Suprapubic skin (tissue), 4 donors: ENCODE measurements at regions not wholly inside any gene's neighbourhood (a gene's known extent, or its start where the extent isn't known, plus 50 kb on each side); places are given as distances from the start of the nearest gene placed in this dataset.

ENCODE experiments used
- DNase-seq, 2 donors: peaks; one replicate each; pipeline ENCODE4 v3.0.0-alpha.2; 2019; ENCODE audit warnings: low spot score in 2 of 2
- H3K27ac ChIP-seq: fragments of 200-600 bp; sonication (generic); one replicate; pipeline ENCODE4 v1.5.1; 2019
- H3K27me3 ChIP-seq: fragments of 200-600 bp; sonication (generic); one replicate; pipeline ENCODE4 v1.5.1; 2019
- H3K36me3 ChIP-seq: fragments of 200-600 bp; sonication (generic); one replicate; pipeline ENCODE4 v1.5.1; 2019
- H3K4me1 ChIP-seq: fragments of 200-600 bp; sonication (generic); one replicate; pipeline ENCODE4 v1.5.1; 2019
- H3K4me3 ChIP-seq: fragments of 200-600 bp; sonication (generic); one replicate; pipeline ENCODE4 v1.5.1; 2019; ENCODE audit warnings: mild to moderate bottlenecking
- H3K9me3 ChIP-seq: fragments of 200-600 bp; sonication (generic); one replicate; pipeline ENCODE4 v1.5.1; 2019
- EP300 ChIP-seq: sonication (generic); formaldehyde crosslinking; IDR thresholded peaks from one replicate; pipeline ENCODE4 v1.6.1; 2017; ENCODE audit warnings: antibody characterized with exemption
- POLR2A ChIP-seq, 2 donors: fragments of 450-650 bp; IDR thresholded peaks; one replicate each; pipeline ENCODE4 v1.6.1; 2017; ENCODE audit warnings: antibody characterized with exemption in 2 of 2, mild to moderate bottlenecking in 2 of 2, moderate library complexity in 2 of 2
- POLR2AphosphoS5 ChIP-seq, 3 donors: sonication (generic); formaldehyde crosslinking; IDR thresholded peaks; one replicate each; pipeline ENCODE4 v1.6.1; 2017; ENCODE audit warnings: antibody characterized with exemption in 3 of 3
- WGBS: methylation state at CpG from one replicate; pipeline ENCODE4 v1.1.5; 2018; 5-methylcytosine and 5-hydroxymethylcytosine counted together
- TF ChIP-seq, protein P1 (sequence below), 2 donors: fragments of 200-600 bp in 1 of 2; fragments of 450-650 bp in 1 of 2; sonication (generic) in 1 of 2; IDR thresholded peaks; one replicate each; pipeline ENCODE4 v1.5.1; 2016 to 2019; ENCODE audit warnings: antibody characterized with exemption in 2 of 2, mild to moderate bottlenecking in 1 of 2, moderate library complexity in 1 of 2

DNA sequence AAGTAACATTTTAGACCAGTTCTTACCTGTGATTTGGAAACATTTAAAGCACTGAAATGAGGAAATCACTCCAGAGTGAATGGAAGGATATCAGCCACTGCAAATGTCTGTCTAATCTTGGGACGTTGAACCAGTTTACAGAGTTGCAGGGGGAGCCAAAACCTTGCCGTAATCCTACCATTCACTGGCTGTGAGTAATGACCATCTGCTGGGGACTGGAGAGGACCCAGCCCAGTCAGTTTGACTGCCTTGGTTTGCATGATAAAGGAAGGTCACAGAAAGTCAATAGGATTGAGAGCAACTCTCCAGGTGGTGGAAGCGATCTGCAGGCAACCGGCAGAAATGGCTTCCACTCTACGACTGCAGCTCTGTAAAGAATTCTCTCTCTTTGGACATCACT lies 167.2 kb downstream of the AKR1D1 start:
- 51% methylated on average over 5 of the region's 5 CpGs for WGBS
- H3K4me3 ChIP-seq: no peak overlapping the region
- DNase-seq: no peak
- no peak for TF ChIP-seq POLR2A (IDR thresholded peaks at IDR 0.05)
- H3K4me1 ChIP-seq: no peaks in the 10 kb centered on the region
- no peak overlapping the region for H3K27ac ChIP-seq
- H3K36me3 ChIP-seq: no peaks in the 10 kb centered on the region
- H3K27me3 ChIP-seq: no peaks in the 10 kb centered on the region
- no peaks in the 10 kb centered on the region for H3K9me3 ChIP-seq

DNA sequence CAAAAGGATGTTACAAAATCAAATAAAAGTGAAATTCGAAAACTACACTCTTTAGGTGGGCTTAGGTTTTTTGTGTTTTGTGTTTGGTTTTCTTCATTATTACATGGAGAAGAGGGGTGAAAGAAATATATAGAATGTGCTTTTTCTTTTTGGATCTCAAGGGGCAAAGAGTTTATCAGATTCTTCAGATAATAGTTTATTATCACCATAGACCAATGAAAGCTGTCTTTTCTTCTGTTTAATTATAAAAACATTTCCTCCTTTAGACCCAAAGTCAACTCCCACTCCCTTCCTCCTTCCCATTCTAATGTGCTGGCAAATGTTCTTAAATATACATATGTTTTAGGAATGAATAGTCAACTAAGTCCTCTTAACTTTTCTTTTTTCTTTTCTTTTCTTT lies 167.6 kb downstream of the AKR1D1 start:
- DNase-seq: no peak
- no peaks in the 10 kb centered on the region for H3K27me3 ChIP-seq
- no peaks in the 10 kb centered on the region for H3K36me3 ChIP-seq
- TF ChIP-seq, protein P1, sequence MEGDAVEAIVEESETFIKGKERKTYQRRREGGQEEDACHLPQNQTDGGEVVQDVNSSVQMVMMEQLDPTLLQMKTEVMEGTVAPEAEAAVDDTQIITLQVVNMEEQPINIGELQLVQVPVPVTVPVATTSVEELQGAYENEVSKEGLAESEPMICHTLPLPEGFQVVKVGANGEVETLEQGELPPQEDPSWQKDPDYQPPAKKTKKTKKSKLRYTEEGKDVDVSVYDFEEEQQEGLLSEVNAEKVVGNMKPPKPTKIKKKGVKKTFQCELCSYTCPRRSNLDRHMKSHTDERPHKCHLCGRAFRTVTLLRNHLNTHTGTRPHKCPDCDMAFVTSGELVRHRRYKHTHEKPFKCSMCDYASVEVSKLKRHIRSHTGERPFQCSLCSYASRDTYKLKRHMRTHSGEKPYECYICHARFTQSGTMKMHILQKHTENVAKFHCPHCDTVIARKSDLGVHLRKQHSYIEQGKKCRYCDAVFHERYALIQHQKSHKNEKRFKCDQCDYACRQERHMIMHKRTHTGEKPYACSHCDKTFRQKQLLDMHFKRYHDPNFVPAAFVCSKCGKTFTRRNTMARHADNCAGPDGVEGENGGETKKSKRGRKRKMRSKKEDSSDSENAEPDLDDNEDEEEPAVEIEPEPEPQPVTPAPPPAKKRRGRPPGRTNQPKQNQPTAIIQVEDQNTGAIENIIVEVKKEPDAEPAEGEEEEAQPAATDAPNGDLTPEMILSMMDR (IDR thresholded peaks at IDR 0.05): no peak
- TF ChIP-seq POLR2A (IDR thresholded peaks at IDR 0.05) (no peak), EP300 (no peak), POLR2AphosphoS5 (IDR thresholded peaks at IDR 0.05) (no peak)
- no peak overlapping the region for H3K27ac ChIP-seq
- 69% methylated on average over 1 of the region's 1 CpG for WGBS
- no peak overlapping the region for H3K4me3 ChIP-seq
- no peaks in the 10 kb centered on the region for H3K4me1 ChIP-seq
- no peaks in the 10 kb centered on the region for H3K9me3 ChIP-seq

DNA sequence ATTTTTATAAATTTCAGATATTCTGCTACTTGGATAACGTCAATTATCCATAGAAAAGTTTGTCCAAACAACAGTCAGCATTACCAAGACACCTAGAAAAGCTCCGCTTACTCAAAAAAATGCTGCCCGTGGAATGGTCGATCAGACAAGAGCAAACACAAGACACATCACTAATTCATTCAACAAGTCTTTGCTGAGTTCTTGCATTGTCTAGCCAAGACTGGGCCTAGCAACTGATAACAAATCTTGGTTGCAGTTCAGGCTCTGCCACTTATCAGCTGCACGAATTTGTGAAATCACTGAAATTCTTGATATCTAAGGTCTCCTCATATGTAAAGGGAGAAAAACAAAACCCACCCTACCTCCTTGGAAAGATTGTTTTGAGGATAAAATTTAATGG lies 168.3 kb downstream of the AKR1D1 start:
- H3K36me3 ChIP-seq: no peaks in the 10 kb centered on the region
- H3K9me3 ChIP-seq: no peaks in the 10 kb centered on the region
- H3K4me3 ChIP-seq: no peak overlapping the region
- 87% methylated on average over 5 of the region's 5 CpGs for WGBS
- H3K4me1 ChIP-seq: no peaks in the 10 kb centered on the region
- DNase-seq: no peak
- TF ChIP-seq POLR2A (IDR thresholded peaks at IDR 0.05) (no peak), EP300 (no peak)
- TF ChIP-seq, protein P1 (IDR thresholded peaks at IDR 0.05): no peak
- no peak overlapping the region for H3K27ac ChIP-seq
- H3K27me3 ChIP-seq: no peaks in the 10 kb centered on the region

DNA sequence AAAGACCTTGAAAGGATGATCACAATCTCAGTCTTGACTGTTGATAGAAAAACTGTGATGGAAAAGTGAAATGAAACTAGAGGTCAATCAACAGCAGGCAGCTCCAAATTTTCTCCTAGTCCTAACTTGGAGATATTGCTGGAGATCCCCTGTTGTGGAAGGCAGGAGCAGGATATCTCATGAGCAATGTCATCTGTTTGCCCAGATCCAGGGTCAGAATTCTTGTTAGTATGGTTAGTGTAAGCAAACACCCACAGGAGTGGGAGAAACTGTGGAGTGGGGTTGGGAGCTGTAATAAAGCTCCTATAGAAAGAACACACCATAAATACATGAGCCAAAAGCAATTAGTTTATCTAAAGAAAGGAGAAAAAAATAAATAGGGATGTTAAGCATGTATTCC lies 169.0 kb downstream of the AKR1D1 start:
- Histone ChIP-seq H3K27ac (no peak overlapping the region), H3K36me3 (no peaks in the 10 kb centered on the region), H3K9me3 (no peaks in the 10 kb centered on the region), H3K4me1 (no peaks in the 10 kb centered on the region), H3K4me3 (no peak overlapping the region), H3K27me3 (no peaks in the 10 kb centered on the region)
- no peak for DNase-seq
- TF ChIP-seq POLR2A (IDR thresholded peaks at IDR 0.05) (no peak), EP300 (no peak), POLR2AphosphoS5 (IDR thresholded peaks at IDR 0.05) (no peak)
- TF ChIP-seq, protein P1 (IDR thresholded peaks at IDR 0.05): no peak

DNA sequence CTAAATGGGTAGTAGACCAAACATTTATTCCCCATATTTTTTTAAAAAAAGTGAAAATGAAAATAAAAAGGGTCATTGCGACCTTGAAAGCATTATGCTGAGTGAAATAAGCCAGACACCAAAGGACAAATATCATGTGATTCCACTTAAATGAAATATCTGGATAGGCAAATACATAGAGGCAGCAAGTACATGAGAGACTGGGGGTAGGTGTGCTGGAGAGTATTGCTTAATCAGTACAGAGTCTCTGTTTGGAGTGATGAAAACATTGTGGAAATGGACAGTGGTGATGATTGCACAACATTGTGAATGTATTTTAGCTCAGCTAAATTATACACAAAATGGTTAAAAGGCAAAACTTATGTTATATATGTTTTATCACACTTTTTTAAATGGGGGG lies 169.4 kb downstream of the AKR1D1 start:
- Histone ChIP-seq H3K27ac (no peak overlapping the region), H3K36me3 (no peaks in the 10 kb centered on the region), H3K9me3 (no peaks in the 10 kb centered on the region), H3K4me1 (no peaks in the 10 kb centered on the region), H3K4me3 (no peak overlapping the region), H3K27me3 (no peaks in the 10 kb centered on the region)
- TF ChIP-seq EP300: no peak
- TF ChIP-seq POLR2AphosphoS5 (IDR thresholded peaks at IDR 0.05): no peak
- TF ChIP-seq, protein P1 (IDR thresholded peaks at IDR 0.05): no peak
- no peak for TF ChIP-seq POLR2A (IDR thresholded peaks at IDR 0.05)
- WGBS: 71% methylated on average over 1 of the region's 1 CpG
- DNase-seq: no peak

DNA sequence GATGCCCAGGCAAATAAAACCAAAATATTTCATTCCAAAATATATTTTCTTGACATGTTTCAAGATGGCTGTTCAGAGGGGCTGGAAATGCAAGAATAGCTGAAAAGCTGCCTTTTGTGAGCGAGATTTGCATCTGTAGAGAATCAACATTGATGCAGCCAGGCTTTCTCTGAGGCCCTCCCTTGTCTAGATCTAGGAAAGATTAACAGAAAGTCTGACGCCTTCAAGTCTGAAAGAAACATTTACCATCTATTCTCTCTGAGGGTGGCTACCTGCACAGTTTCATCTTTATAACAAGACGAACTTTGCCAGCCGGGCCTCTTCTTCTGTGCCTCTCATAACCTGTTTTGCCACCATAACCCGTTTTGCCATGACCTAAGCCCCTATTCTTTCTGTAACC lies 170.2 kb downstream of the AKR1D1 start:
- WGBS: 58% methylated on average over 5 of the region's 5 CpGs
- TF ChIP-seq, protein P1 (IDR thresholded peaks at IDR 0.05): no peak
- TF ChIP-seq POLR2AphosphoS5 (IDR thresholded peaks at IDR 0.05) (no peak), EP300 (no peak), POLR2A (IDR thresholded peaks at IDR 0.05) (no peak)
- H3K27ac ChIP-seq: no peak overlapping the region

More for the DNA sequence above, 170.2 kb downstream of the AKR1D1 start:
- H3K9me3 ChIP-seq: no peaks in the 10 kb centered on the region
- H3K36me3 ChIP-seq: no peaks in the 10 kb centered on the region
- H3K4me1 ChIP-seq: no peaks in the 10 kb centered on the region
- no peak overlapping the region for H3K4me3 ChIP-seq
- H3K27me3 ChIP-seq: no peaks in the 10 kb centered on the region
- no peak for DNase-seq
